K562 (cell line): ENCODE measurements at regions not wholly inside any gene's neighbourhood (a gene's known extent, or its start where the extent isn't known, plus 50 kb on each side); places are given as distances from the start of the nearest gene placed in this dataset.

Source experiments
- ATAC-seq: fragments of 200-7000 bp; cut with Tn5 transposase; 3 replicates; pipeline ENCODE4 v1.9.1; 2020; ENCODE audit warnings: moderate library complexity
- BruUV-seq: library from RNA; stranded (reverse); fragments of 400-500 nt; replicated peaks from 2 replicates; lab custom pipeline; 2021; lab: Mats Ljungman, UMichigan
- CTCF ChIA-PET: fragments of 300-600 bp; formaldehyde crosslinking; extraction: SDS; loops from one replicate; lab custom pipeline; 2021; ENCODE audit warnings: low intra/inter-chr PET ratio; lab: Yijun Ruan, JAX
- POLR2A ChIA-PET: fragments of 300-600, 350-650 bp; sonication (Branson Sonifier 250); formaldehyde crosslinking; extraction: SDS; loops from one replicate; lab custom pipeline; 2021; ENCODE audit warnings: antibody characterized with exemption, inconsistent platforms; lab: Yijun Ruan, JAX
- DNase-seq, 4 experiments: peaks; one replicate each; pipeline versions ENCODE4 v3.0.0 to v3.0.0-alpha.2; 2011 to 2018; ENCODE audit warnings: low spot score in 3 of 4, mixed read lengths in 3 of 4; ENCODE audit errors: extremely low read depth in 1 of 4
- FAIRE-seq: peaks from 2 replicates; lab custom pipeline; 2011; peaks lifted over from hg19 to GRCh38; lab: Jason Lieb, UNC
- H2AFZ ChIP-seq: 2 replicates; pipeline ENCODE4 v1.6.0; 2011; ENCODE audit warnings: low read depth, low read length, control low read depth, inconsistent platforms
- H3K27ac ChIP-seq: fragments of 200-600 bp; 3 replicates; pipeline ENCODE4 v1.8.0; 2011; ENCODE audit warnings: low read depth, mild to moderate bottlenecking, control low read depth, inconsistent platforms, low read length, moderate library complexity, mixed read lengths; ENCODE audit errors: extremely low read depth
- H3K27me3 ChIP-seq, 2 experiments: fragments of 300-600 bp in 1 of 2; 2 replicates in 1 of 2; 3 replicates in 1 of 2; pipeline versions ENCODE4 v1.6.0 to v1.8.0; 2011; ENCODE audit warnings: inconsistent platforms in 2 of 2, low read length in 2 of 2, mild to moderate bottlenecking in 1 of 2, mixed read lengths in 1 of 2, moderate library complexity in 1 of 2; ENCODE audit not compliant: control insufficient read depth in 2 of 2, insufficient read depth in 2 of 2
- H3K36me3 ChIP-seq: fragments of 300-600 bp; 3 replicates; pipeline ENCODE4 v1.8.0; 2011; ENCODE audit warnings: mild to moderate bottlenecking, low read length, inconsistent platforms; ENCODE audit not compliant: control insufficient read depth, insufficient read depth
- H3K4me1 ChIP-seq, 2 experiments: fragments of 200-600 bp in 1 of 2; replicated peaks in 1 of 2; 2 replicates in 1 of 2; 3 replicates in 1 of 2; pipeline versions ENCODE4 v1.5.1 to v1.8.0; 2011; ENCODE audit warnings: inconsistent platforms in 2 of 2, low read length in 2 of 2, mild to moderate bottlenecking in 1 of 2, mixed read lengths in 1 of 2, moderate library complexity in 1 of 2; ENCODE audit not compliant: control insufficient read depth in 2 of 2, insufficient read depth in 2 of 2
- H3K4me2 ChIP-seq: 2 replicates; pipeline ENCODE4 v1.6.1; 2011; ENCODE audit warnings: low read length, control low read depth, inconsistent platforms, mixed read lengths; ENCODE audit not compliant: insufficient read depth
- H3K4me3 ChIP-seq: fragments of 200-600 bp; sonication (generic), shearing (Covaris generic); 2 replicates; pipeline ENCODE4 v1.5.1; 2016; ENCODE audit warnings: control low read depth, inconsistent platforms
- H3K79me2 ChIP-seq: fragments of 200-600 bp; 3 replicates; pipeline ENCODE4 v1.8.0; 2011; ENCODE audit warnings: low read length, inconsistent platforms; ENCODE audit not compliant: control insufficient read depth, insufficient read depth
- H3K9ac ChIP-seq, 2 experiments: 2 replicates each; pipeline versions ENCODE4 v1.6.0 to v1.6.1; 2011; ENCODE audit warnings: low read depth in 2 of 2, low read length in 2 of 2, control low read depth in 1 of 2, inconsistent platforms in 1 of 2, mild to moderate bottlenecking in 1 of 2, mixed read lengths in 1 of 2; ENCODE audit not compliant: insufficient read depth in 1 of 2
- H3K9me1 ChIP-seq: one replicate; pipeline ENCODE4 v1.6.0; 2011; ENCODE audit warnings: inconsistent platforms, mild to moderate bottlenecking, low read length, moderate library complexity; ENCODE audit not compliant: control insufficient read depth, insufficient read depth
- H3K9me3 ChIP-seq: replicated peaks from 2 replicates; pipeline ENCODE4 v1.5.1; 2011; ENCODE audit warnings: low read depth, low read length, inconsistent platforms; ENCODE audit not compliant: control insufficient read depth, insufficient read depth
- H4K20me1 ChIP-seq: replicated peaks from 2 replicates; pipeline ENCODE4 v1.6.1; 2011; ENCODE audit warnings: low read length, inconsistent platforms, mixed read lengths; ENCODE audit not compliant: control insufficient read depth, insufficient read depth
- JUND ChIP-seq, 2 experiments: IDR thresholded peaks; 2 replicates in 1 of 2; 3 replicates in 1 of 2; pipeline ENCODE4 v1.6.1; 2011; ENCODE audit warnings: borderline replicate concordance in 2 of 2, low read depth in 2 of 2, low read length in 2 of 2, improper control_type of control experiment in 1 of 2, missing biosample characterization in 1 of 2, missing genetic modification characterization in 1 of 2, missing genetic modification reagents in 1 of 2
- KLF1 ChIP-seq: fragments of 450-650 bp; IDR thresholded peaks from 2 replicates; pipeline ENCODE4 v1.6.1; 2016; ENCODE audit warnings: missing genetic modification characterization, missing compliant biosample characterization
- POLR2AphosphoS5 ChIP-seq: IDR thresholded peaks from 2 replicates; pipeline ENCODE4 v1.6.1; 2011; ENCODE audit warnings: mild to moderate bottlenecking, low read depth, low read length, moderate library complexity; ENCODE audit not compliant: control insufficient read depth, insufficient read depth
- ZFPM2 ChIP-seq: fragments of 250-450 bp; sonication (Bioruptor Pico); IDR thresholded peaks from 2 replicates; pipeline ENCODE4 v1.5.1; 2022; ENCODE audit warnings: mild to moderate bottlenecking
- ZKSCAN1 ChIP-seq: fragments of 150-350 bp; IDR thresholded peaks from 2 replicates; pipeline ENCODE4 v1.6.1; 2016; ENCODE audit warnings: low read depth, low read length
- WGBS: fragments of 100-300 bp; shearing (Covaris generic); methylation state at CpG from one replicate; pipeline ENCODE4 v1.1.6; 2016; ENCODE audit warnings: low coverage, mixed read lengths; ENCODE audit not compliant: insufficient coverage; ENCODE audit errors: missing lambda C conversion rate; 5-methylcytosine and 5-hydroxymethylcytosine counted together
- in situ Hi-C: fragments of 300-500 bp; cut with MboI; formaldehyde crosslinking; loops from 4 replicates; pipeline ENCODE4 v1.15.0; 2018; ENCODE audit warnings: inconsistent platforms, mixed read lengths
- intact Hi-C: fragments of 100-400 bp; cut with micrococcal nuclease; formaldehyde crosslinking; loops from 2 replicates; pipeline ENCODE4 v1.14.2; 2022
- TF ChIP-seq, protein P1 (sequence below): fragments of 450-650 bp; formaldehyde crosslinking; IDR thresholded peaks from 2 replicates; pipeline ENCODE4 v1.4.0; 2020; ENCODE audit warnings: mild to moderate bottlenecking, mixed read lengths
- TF ChIP-seq, protein P2 (sequence below), 2 experiments: fragments of 450-650 bp; IDR thresholded peaks; 2 replicates each; pipeline ENCODE4 v1.6.1; 2016

DNA sequence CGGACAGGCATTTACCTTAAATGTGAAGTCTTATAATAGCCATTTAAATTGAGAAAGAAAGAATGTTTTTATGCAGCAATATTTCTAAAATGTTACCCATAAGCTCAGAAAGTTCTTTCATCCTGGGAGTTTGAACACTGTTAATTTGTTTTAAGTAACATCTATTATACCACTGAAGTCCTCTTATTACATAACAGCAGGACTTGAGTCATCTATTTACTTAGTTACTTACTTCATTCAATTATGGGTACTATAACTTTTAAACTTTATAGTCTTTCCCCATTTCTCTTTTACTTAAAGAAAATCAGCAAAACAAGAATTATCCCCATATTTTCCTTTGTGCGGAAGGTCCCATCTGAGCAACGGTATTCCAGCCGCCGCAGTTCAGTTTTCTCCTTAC is 473.1 kb downstream of the ETNK1 start:
- H3K36me3 ChIP-seq, result no peaks in the 10 kb centered on the region
- H3K9me1 ChIP-seq, result no peaks in the 10 kb centered on the region
- H3K27me3 ChIP-seq, result no peaks in the 10 kb centered on the region
- H3K4me2 ChIP-seq, result no peak overlapping the region
- no peak overlapping the region for H2AFZ ChIP-seq
- ChIA-PET POLR2A (interaction anchor here (1.4 kb wide), 1 partner anchor 15 kb away, joined by 3 read pairs; no protein-coding TSS in a partner anchor), CTCF (no interaction called here)
- FAIRE-seq, result no peak
- intact Hi-C loops, result no loop called here
- no peak for DNase-seq
- H3K4me3 ChIP-seq, result no peak overlapping the region
- no TSS peak for BruUV-seq
- no peak for ATAC-seq
- 80% methylated on average over 5 of the region's 5 CpGs for WGBS
- TF ChIP-seq ZKSCAN1, result no peak
- TF ChIP-seq, protein P1, sequence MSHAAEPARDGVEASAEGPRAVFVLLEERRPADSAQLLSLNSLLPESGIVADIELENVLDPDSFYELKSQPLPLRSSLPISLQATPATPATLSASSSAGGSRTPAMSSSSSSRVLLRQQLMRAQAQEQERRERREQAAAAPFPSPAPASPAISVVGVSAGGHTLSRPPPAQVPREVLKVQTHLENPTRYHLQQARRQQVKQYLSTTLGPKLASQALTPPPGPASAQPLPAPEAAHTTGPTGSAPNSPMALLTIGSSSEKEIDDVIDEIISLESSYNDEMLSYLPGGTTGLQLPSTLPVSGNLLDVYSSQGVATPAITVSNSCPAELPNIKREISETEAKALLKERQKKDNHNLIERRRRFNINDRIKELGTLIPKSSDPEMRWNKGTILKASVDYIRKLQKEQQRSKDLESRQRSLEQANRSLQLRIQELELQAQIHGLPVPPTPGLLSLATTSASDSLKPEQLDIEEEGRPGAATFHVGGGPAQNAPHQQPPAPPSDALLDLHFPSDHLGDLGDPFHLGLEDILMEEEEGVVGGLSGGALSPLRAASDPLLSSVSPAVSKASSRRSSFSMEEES, result no peak
- no peak for TF ChIP-seq KLF1 (tag)
- TF ChIP-seq ZFPM2 (CRISPR knock-in tag), result no peak
- TF ChIP-seq, protein P2, sequence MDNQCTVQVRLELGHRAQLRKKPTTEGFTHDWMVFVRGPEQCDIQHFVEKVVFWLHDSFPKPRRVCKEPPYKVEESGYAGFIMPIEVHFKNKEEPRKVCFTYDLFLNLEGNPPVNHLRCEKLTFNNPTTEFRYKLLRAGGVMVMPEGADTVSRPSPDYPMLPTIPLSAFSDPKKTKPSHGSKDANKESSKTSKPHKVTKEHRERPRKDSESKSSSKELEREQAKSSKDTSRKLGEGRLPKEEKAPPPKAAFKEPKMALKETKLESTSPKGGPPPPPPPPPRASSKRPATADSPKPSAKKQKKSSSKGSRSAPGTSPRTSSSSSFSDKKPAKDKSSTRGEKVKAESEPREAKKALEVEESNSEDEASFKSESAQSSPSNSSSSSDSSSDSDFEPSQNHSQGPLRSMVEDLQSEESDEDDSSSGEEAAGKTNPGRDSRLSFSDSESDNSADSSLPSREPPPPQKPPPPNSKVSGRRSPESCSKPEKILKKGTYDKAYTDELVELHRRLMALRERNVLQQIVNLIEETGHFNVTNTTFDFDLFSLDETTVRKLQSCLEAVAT (IDR thresholded peaks at IDR 0.05), result no peak
- TF ChIP-seq POLR2AphosphoS5, result no peak
- no peak for TF ChIP-seq JUND (IDR thresholded peaks at IDR 0.05; ENCODE audit: borderline replicate concordance, low read depth, low read length)
- no peak for TF ChIP-seq JUND (tag; IDR thresholded peaks at IDR 0.05; ENCODE audit: borderline replicate concordance, low read depth, low read length)
- TF ChIP-seq, all 486 proteins: peak for 0
- H4K20me1 ChIP-seq, result no peaks in the 10 kb centered on the region
- H3K79me2 ChIP-seq, result no peaks in the 10 kb centered on the region
- H3K27ac ChIP-seq, result no peak overlapping the region
- H3K9ac ChIP-seq, result no peak overlapping the region
- in situ Hi-C loops, result no loop called here
- H3K9me3 ChIP-seq, result no peaks in the 10 kb centered on the region
- no peaks in the 10 kb centered on the region for H3K4me1 ChIP-seq
